ENCODE measurements at regions not wholly inside any gene's neighbourhood (a gene's known extent, or its start where the extent isn't known, plus 50 kb on each side); places are given as distances from the start of the nearest gene placed in this dataset.

DNA sequence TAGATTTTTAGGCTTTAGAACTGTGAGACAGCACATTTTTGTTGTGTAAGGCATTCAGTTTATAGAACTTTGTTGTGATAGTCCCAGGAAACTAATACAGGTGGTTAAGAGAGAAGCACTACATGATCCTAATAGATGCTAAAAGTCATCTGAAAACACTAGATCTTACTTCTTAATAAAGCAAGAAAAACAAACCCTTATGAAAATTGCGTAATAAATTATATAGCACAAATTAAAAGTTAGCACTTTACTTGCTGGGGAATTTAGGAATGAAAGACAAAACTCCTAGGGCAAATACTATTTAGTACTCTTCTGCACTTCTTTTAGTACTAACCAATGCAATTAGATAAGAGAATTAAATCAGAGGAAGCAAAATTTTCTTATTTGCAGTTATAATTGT lies 163.3 kb upstream of the SHISA6 start:
- DNase-seq = no peak

DNA sequence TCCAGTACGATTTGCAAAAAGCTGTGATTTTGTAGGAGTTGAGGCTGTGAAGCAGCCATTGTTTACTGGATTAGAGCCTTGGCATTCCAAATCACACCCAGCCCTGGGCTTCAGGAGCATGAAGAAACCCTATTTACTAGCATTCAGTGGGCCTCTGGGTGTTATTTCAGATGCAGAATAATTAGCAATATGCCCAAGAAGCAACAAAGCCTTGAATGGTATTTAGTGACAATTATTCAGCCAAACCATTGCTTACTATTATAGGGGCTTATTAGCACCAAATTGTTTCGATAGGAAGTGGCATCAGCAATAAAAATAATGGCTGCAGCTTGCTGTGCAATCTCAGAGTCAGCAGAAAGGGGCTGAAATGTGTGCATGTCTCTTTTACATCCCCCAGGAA lies 166.6 kb upstream of the SHISA6 start:
- no peak for DNase-seq

DNA sequence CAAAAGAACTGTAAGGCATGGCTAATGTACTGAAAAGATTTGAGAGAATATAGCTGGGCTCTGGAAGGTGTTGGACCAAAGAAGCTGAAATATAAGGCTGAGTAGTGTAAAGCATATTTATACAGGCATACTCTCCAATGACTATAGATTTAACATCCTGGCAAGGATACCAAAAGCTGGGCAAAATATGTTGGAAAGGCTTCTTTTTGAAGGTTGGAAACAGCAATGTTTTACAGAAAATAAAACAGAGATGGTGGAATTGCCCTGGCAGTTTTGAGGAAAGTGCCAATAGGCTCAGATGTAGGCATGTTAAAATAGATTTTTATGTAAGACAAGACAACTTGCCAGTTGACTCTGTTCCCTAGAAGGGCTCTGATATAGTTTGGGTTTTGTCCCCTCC lies 184.1 kb upstream of the SHISA6 start:
- no peak for DNase-seq

DNA sequence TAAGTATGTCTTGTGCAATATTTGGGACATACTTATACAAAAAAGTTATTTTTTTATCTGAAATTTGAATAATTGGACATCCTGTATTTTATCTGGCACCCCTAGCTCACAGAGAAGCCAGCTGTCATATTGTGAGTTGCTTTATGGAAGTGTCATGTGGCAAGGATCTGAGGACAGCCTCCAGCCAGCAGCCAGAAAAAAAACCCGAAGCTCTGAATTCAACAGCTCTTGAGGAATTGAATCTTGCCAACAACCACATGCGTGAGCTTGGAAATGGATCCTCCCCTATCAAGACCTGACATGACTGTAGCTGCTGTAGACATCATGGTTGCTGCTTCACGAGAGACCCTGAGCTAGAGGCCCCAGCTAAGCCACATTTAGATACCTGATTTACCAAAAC lies 187.2 kb upstream of the SHISA6 start:
- DNase-seq = no peak

DNA sequence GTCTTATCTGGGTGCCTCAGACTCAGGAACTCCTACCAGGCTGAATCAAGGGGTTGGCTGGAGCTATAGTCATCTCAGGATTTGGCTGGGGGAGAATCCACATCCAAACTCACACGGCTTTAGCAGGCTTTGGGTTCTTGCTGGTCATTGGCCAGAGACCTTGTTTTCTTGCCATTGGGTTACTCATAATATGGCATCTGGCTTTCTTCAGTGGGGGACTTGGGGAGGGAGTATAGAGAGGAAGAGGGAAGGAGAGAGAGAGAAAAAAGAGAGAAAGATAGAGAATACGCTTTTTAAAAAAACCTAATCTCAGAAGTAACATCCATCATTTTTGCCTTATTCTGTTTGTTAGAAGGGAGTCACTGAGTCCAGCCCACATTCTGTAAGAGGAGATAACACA lies 191.5 kb upstream of the SHISA6 start:
- DNase-seq = no peak

DNA sequence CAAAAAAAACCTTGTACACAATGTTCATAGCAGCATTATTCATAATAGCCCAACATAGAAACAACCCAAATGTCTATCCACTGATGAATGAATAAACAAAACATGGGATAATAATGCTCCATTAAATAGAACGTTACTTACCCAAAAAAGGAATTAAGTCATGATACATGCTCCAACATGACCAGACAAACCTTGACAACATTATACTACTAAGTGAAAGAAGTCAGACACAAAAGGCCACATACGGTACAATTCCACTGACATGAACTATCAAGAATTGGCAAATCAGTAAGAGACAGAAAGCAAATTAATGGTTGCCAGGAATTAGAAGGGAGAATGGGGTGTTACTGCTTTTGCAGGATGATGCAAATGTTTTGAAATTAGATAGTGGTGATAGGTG lies 193.8 kb upstream of the SHISA6 start:
- DNase-seq = no peak

DNA sequence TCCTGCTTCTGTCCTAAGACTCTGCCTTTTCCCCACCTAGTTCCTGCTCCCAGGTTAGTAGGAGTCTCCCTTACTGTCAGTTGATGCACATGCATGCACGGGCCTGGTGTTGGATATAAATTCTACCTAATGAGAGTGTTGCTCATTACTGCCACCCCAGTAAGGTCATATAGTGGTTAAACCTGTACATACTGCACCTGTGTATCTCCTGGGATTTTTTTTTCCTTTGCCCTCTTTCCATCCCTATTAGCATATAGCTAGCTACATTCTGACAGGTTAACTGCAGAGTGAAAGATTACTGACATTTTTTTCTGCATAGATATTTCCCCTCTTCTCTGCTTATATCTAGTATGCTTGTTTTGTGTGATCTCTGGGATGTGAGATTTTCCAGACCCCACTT lies 201.5 kb upstream of the PIRT start:
- no peak for DNase-seq

DNA sequence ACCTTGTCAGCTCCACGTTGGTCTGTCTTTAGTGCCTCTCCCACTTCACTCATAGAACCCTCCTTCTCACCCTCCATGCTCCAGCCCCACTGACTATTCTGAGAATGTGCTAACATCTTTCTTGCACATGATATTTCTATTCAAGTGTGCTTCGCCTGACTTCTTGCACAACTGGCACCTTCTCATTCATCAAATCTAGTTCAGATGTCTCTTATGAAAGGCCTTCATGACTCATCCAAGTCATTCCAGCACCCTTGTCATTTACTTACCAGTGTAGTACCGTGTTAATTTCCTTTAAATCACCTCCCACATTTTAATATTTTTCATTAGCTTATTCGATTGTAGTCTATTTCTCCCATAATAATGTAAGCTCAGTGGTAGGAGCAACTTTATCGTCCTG lies 197.8 kb upstream of the PIRT start:
- DNase-seq = no peak

DNA sequence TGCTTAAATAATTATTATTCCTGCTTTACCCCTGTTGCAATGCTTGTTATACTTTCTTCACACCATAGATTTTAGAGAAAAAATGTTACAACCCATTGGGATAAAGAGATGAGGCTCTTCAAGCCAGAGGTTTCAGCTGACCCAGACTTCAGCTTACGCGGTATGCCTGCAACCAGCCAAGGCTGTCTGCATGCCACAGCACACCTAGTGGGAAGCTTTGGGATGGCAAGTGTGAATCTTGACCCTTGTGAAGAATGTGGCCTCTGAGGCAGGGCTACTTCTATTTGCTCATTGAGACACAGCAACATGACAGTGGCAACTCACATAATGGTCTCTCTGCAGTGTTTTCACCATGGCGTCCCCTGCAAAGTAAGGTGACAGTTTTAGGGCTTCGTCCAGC lies 193.9 kb upstream of the PIRT start:
- no peak for DNase-seq

DNA sequence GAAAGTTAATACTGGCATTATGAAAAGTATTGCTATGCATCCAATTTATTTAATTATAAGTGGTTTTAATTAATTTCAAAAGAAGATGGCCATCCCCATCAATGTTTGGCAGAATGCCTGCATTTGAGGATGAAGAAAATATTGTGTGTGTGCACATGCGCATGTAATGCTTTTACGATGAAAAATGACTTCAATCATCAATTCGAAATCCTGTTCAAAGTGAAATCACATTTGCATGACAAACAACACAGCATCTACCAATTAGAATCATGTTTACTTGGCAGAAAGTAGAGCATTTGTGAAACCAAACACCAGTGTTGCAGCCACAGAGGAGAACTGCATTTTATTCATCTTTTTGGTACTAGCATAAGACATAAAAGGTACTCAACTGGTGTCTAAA lies 191.9 kb upstream of the PIRT start:
- DNase-seq = no peak

DNA sequence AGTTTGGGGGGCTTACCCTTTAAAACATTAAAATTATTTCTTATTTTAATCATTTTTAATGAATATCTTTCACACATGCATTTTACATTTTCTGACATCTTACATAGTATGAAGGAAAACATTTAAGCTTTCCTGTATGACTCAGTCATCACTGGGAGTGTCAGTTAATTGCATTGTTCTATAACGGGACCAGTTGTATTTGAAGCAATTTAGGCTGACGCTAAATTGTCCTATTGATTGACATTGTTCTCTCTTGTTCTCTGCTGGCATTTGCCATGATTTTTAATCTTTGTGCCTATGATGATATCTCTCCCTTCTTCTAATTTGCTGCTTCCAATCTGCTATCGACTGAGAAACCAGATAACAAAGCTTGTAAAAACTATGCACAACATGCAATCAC lies 190.5 kb upstream of the PIRT start:
- no peak for DNase-seq

DNA sequence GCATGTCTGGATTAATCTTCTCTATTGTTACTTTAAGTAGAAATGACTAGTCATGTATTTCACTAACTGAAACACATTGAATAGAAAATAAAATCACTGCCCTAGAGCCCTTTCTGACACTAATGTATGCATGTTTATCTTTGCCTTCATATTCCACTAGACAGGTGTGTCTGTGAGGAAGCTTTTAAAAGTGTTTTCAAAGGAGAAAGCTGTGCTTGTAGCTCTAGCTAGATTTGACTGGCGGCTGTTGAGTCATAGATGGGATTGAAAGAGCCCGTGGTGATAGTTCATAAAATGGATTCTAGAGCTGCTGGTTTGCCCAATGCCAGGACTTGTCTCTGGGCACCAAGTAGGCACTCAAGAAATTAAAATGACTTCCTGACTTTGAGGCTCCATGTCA lies 189.0 kb upstream of the PIRT start:
- no peak for DNase-seq

DNA sequence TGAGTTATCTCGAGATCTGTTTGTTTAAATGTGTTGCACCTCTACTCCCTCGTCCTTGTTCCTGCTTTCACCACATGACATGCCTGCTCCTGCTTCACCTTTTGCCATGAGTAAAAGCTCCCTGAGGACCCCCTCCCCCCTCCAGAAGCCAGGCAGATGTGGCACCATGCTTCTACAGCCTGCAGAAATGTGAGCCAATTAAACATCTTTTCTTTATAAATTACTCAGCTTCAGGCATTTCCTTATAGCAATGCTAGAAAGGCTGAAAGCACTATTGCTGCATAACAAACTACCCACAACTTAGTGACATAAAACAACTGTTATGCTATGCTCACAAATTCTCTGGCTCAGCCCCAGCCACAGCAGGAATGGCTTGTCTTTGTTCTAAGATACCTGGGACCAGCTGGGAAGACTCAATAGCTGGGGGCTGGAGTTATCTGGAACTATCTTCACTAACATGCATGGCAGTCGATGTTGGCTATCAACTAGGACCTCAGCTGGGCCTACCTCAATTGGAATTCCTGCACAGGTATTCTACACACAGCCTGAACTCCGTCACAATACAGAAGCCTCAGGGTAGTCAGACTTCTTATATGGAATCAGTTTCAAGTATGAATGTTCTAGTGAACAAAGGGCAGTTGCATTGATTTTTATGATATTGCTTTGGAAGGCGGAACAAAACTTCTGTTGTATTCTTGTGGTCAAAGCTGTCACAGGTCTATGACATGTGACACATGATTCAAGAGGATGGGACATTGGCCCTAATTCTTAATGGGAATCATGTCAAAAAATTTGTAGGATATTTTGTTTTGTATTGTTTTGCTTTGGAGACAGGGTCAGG lies 186.0 kb upstream of the PIRT start:
- no peak for DNase-seq

DNA sequence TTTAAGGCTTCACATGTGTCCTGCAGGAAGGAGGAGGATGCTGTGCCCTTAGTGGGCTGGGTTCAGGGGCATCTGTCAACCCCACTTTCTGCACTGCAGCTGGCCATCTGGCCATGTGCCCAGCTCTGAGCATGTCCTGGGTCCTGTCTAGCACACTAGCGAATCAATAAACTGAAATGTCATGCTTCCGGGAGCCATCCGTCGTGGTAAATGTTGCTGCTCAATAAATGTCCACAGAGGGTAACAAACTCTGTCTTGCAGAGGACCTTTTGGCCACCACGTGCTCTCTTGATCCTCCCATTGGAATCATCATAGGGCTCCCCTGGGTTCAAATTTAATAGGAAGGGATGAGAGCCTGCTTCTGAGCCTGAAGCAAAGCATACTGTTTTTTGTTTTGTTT lies 168.6 kb upstream of the PIRT start:
- DNase-seq = no peak

DNA sequence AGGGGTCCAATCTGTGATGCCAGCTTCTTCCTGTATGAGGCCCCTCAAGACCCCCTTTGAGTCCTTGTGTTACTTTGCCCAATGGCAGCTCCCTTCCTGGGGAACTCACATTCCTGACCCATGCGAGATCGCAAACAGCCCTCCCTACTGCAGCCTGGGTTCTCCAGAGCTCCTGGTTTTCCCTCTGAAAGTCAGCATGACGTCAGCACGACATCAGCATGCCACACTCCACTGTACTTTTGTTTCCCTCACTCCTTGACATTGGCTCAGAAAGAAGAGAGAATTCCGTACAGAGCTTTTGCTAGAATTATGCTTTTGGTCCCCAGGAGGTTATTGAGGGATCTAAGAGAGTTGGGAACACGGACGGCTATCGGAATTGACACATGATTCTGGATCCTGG lies 168.1 kb upstream of the PIRT start:
- DNase-seq = no peak

DNA sequence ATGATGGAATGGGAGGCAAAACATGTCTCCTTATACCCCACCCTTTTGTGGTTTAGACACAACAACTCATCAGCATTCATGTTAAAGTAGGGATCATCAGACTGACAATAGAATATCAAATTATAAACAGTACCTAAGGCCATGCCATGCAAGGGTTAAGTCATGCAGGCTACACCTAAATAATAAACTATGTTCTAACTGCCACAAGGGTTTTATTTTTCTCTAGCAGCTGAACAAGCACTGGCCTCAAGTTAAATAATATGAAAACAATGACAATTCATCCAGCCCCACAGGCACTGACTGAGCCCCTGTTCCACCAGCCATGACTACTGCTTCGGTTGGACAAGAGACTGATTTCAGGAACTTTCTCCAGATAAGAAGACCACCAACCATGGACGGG lies 164.5 kb upstream of the PIRT start:
- DNase-seq = no peak

DNA sequence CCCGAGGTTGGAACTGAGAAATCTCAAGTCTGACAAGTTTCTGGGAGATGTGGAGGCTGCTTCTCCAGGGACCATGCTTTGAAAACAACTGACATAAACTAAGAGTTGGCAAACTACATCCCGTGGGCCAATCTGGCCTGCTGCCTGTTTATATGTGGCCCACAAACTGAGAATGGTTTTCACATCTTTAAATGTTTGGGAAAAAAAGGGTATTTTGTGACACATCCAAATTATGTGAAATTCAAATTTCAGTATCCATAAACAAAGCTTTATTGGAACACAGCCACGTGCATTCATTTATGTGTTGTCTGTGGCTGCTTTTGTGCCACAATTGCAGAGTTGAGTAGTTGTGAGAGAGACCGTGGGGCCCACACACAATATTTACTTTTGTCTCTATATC lies 163.8 kb upstream of the PIRT start:
- no peak for DNase-seq

DNA sequence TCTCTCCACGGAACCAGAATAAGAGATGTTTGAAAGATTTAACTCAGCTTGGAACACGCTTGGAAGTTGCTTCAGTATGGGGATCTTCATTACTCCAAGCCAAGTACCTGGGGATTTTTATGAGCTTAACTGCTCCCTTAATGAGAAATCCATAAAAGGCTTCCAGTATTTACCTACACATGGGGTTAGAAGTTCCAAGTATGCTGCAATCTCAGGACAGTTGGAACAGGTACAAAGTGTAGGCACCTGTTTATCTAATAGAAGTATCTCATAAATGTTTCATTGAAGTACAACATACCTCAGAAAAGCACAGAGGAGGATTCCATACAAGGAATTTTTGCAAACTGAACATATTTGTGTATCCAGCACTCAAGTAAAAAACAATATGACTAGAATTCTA lies 161.6 kb upstream of the PIRT start:
- DNase-seq = no peak

DNA sequence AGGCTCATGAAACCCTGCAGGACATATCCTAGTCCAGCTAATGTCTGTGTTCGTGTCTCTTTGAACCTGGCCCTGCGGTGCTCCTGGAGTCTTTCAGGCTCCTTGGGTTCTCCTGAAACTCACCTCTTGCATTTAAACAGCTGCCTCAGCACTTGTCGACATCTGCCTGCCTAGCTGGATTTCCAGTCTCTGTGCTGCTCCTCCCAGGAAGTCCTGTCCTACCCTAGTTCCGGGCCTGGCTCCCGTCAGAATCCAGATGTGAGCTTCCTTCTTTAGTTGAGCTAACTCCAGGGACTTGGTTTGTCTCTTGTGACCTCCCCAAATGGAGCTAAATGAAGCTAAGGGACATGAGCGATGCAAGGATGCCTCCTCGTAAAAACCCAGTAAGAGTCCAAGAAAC lies 155.2 kb upstream of the PIRT start:
- DNase-seq = no peak

DNA sequence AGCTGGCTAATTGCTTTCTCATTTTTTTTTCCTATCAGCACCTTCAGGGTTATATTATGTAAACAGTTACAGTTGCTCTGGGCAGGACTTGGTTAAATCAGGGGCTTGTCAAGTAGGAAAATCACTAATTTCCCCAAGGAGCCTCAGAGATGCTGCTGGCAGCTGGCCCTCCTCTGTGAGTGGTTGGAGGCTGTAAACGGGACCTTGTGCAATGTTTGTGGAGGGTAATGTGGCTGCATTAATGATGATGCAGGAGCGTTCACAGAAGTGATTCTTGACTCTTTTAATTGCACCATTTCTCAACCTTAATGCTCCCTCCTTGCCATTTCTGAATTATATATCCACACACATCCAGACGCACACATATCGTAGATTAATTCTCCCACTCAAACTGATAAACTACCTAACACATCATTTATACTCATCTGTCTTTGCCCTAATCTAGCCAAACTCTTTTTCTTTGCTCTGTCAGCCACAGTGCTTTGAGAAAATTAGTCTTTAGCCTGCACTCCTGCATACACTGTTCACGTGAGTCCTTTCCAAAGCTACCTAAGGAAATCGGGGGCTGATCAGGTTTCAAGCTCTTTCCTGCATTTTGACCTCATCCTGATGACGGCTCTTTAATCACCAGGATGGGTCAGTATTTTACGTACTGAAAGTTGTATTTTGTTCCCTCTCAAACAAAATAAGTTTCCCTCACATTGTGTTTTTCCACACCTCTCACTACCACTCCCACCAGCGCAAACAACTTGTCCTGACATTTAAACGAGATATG lies 154.4 kb upstream of the PIRT start:
- DNase-seq = no peak

DNA sequence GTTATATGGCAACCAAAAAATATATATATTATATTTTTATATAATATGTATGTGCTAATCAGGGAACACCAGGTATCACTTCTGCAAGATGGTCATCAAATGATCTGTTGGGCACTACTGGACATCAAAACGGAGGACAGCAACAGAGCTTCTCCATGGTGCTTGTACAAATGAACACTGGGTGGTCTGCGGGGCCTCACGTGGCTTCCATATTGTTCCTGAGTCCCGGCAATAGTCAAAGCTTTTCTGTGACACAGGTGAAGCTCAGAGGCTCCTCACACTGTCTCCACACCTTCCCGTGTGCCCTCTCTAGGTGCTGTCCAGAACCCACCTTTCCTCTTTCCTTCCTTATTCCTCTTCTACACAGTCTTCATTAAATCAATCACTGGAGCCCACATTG lies 149.9 kb upstream of the PIRT start:
- no peak for DNase-seq

DNA sequence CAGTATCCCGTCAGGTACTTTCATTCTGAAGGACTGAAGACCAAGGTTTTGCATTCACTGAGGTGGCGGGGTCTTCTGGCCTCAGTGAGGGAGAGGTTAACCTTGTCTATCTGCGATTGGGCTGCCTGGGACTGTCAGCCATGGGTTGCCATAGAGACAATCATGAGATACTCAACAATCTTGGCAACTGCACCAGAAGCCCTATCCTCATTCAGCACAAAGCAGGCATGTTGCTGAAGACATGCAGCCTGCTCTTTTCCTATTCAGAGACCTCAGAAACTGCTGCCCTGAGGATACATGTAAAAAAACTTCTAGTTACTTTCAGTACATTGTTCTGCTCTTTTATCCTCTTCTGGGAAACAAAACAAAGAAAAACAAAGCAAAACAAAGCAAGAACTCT lies 146.3 kb upstream of the PIRT start:
- no peak for DNase-seq

DNA sequence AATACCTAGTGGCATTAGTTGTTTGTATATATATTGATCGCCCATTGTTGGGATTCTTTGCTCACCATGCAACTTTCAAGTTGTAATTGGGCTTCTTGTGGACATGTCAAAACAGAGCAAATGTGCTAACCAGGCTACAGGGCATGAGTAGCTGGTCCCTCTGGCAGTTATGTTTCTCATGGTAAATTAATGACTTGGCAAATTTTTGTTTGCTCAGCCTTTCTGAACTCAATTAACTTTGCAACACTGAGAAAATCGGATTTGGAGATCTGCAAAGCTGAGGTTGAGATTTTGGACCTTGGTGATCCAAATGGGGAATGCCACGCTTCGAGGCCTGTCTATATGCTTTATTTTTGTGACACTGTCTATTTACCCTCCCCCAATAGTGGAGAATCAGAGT lies 138.5 kb upstream of the PIRT start:
- no peak for DNase-seq

DNA sequence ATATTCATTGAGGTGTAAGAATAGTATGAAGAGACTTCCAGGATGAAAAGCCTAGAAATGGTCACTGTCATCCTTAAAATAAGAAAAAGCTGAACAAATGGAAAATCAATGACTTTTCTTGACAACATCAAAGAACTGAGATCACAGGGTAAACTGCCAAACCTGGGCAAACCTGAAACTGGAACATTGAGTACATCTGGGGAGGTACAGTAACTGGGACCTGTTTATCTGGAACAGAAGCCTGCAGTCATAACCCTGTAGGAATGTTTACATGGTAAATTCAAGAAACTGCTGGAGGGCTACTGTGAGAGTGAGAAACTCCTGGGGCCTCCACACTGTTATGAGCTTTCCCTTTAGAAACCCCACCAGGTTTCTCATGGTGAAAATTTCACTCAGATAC lies 130.1 kb upstream of the PIRT start:
- no peak for DNase-seq

DNA sequence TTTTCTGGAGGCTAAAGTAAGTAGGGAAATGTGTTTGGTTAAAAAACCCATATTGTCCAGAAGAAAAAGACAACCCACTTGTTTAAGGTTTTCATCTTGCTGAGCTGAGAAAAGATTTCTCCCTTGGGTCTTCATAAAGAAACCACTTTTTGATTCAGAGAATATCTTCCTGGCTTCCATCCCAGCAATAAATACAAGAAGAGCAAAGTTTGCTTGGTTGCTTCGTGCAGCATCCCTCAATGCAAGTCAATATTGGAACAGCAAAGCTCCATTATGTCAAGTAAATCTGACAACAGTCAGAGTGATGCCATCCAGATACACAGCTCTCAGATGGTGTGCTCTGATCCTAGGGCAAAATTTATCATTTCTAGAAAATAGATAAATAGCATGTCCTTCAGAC lies 118.9 kb upstream of the PIRT start:
- DNase-seq = no peak
